ENCODE measurements at regions not wholly inside any gene's neighbourhood (a gene's known extent, or its start where the extent isn't known, plus 50 kb on each side); places are given as distances from the start of the nearest gene placed in this dataset.

- ATAC-seq, result no peak
- no peaks in the 10 kb centered on the region for H3K9me3 ChIP-seq
- no peak for TF ChIP-seq CTCF (IDR thresholded peaks at IDR 0.05)
- no peak overlapping the region for H3K4me3 ChIP-seq
- no peaks in the 10 kb centered on the region for H3K36me3 ChIP-seq (ENCODE audit: low read depth)
- no peak for DNase-seq
- H3K4me1 ChIP-seq (ENCODE audit: low read depth), result no peaks in the 10 kb centered on the region
- intact Hi-C loops (cut with DNase I, micrococcal nuclease), result no loop called here
These were observed 66.4 kb upstream of the PITX1 start for GRCh38 chr5:135100431-135100830.

GRCh38 chr5:135100011-135100410 lies 66.0 kb upstream of the PITX1 start:
- intact Hi-C loops (cut with DNase I, micrococcal nuclease), result no loop called here
- DNase-seq, result no peak

GRCh38 chr5:135097390-135097789 lies 63.4 kb upstream of the PITX1 start:
- no peak overlapping the region for H3K4me3 ChIP-seq
- intact Hi-C loops (cut with DNase I, micrococcal nuclease), result no loop called here
- no peaks in the 10 kb centered on the region for H3K9me3 ChIP-seq
- ATAC-seq, result no peak
- TF ChIP-seq CTCF (IDR thresholded peaks at IDR 0.05), result no peak
- H3K4me1 ChIP-seq (ENCODE audit: low read depth), result no peaks in the 10 kb centered on the region
- no peaks in the 10 kb centered on the region for H3K36me3 ChIP-seq (ENCODE audit: low read depth)
- DNase-seq, result no peak

More at GRCh38 chr5:135100011-135100410, 66.0 kb upstream of the PITX1 start:
- Histone ChIP-seq H3K4me3 (no peak overlapping the region), H3K36me3 (ENCODE audit: low read depth) (no peaks in the 10 kb centered on the region), H3K9me3 (no peaks in the 10 kb centered on the region), H3K4me1 (ENCODE audit: low read depth) (no peaks in the 10 kb centered on the region)
- TF ChIP-seq CTCF (IDR thresholded peaks at IDR 0.05), result no peak
- no peak for ATAC-seq

- Histone ChIP-seq H3K36me3 (ENCODE audit: low read depth) (no peaks in the 10 kb centered on the region), H3K4me1 (ENCODE audit: low read depth) (no peaks in the 10 kb centered on the region), H3K9me3 (no peaks in the 10 kb centered on the region), H3K4me3 (no peak overlapping the region)
- TF ChIP-seq CTCF (IDR thresholded peaks at IDR 0.05), result no peak
- intact Hi-C loops (cut with DNase I, micrococcal nuclease), result no loop called here
- no peak for ATAC-seq
- DNase-seq, result no peak
These were observed 61.8 kb upstream of the PITX1 start for GRCh38 chr5:135095871-135096270.

- no peak overlapping the region for H3K4me3 ChIP-seq
- no peaks in the 10 kb centered on the region for H3K9me3 ChIP-seq
- TF ChIP-seq CTCF (IDR thresholded peaks at IDR 0.05), result no peak
- intact Hi-C loops (cut with DNase I, micrococcal nuclease), result no loop called here
- H3K36me3 ChIP-seq (ENCODE audit: low read depth), result no peaks in the 10 kb centered on the region
- DNase-seq (no peak), ATAC-seq (no peak)
- H3K4me1 ChIP-seq (ENCODE audit: low read depth), result no peaks in the 10 kb centered on the region
These were observed 61.2 kb upstream of the PITX1 start for GRCh38 chr5:135095052-135095715.
